ENCODE measurements at regions not wholly inside any gene's neighbourhood (a gene's known extent, or its start where the extent isn't known, plus 50 kb on each side); places are given as distances from the start of the nearest gene placed in this dataset.

- H3K27ac ChIP-seq (ENCODE audit: low read depth, low read length): no peak overlapping the region
- H3K9me3 ChIP-seq (ENCODE audit: insufficient read depth in 2 of 2, low read depth in 1 of 2, low read length in 1 of 2): no peaks in the 10 kb centered on the region
- ChIA-PET CTCF (ENCODE audit: partially characterized antibody) (no interaction called here), POLR2A (ENCODE audit: partially characterized antibody) (no interaction called here)
- no peak overlapping the region for H3K4ac ChIP-seq (replicated peaks; ENCODE audit: insufficient read length, low read depth, low read length)
- no peak overlapping the region for H3K56ac ChIP-seq (replicated peaks; ENCODE audit: insufficient read length, low read depth, low read length)
- FAIRE-seq (no peak), DNase-seq (ENCODE audit: low read depth in 1 of 2, low spot score in 2 of 2) (no peak)
- H3K4me2 ChIP-seq (ENCODE audit: insufficient read depth in 1 of 2, low read depth in 2 of 2, low read length in 2 of 2): no peak overlapping the region
- no peak overlapping the region for H3K9ac ChIP-seq (replicated peaks in 1 of 4; ENCODE audit: extremely low read depth in 1 of 4, low read depth in 3 of 4, low read length in 3 of 4)
- no peak overlapping the region for H2BK15ac ChIP-seq (ENCODE audit: low read length)
- TF ChIP-seq TAF1 (IDR thresholded peaks at IDR 0.05; ENCODE audit: low read depth, low read length) (no peak), CHD1 (IDR thresholded peaks at IDR 0.05; ENCODE audit: low read depth, low read length) (no peak)
- H3K79me1 ChIP-seq (ENCODE audit: low read depth, low read length): no peaks in the 10 kb centered on the region
- no peak overlapping the region for H2BK12ac ChIP-seq (ENCODE audit: low read depth, low read length)
- H3K23ac ChIP-seq (ENCODE audit: insufficient read length): no peak overlapping the region
- peaks cover 0 to 5% of the 10 kb centered on the region in 2 experiments for H4K20me1 ChIP-seq (replicated peaks in 1 of 2; ENCODE audit: control insufficient read depth in 1 of 2, insufficient read depth in 2 of 2, low read length in 2 of 2)
- no peaks in the 10 kb centered on the region for H3K36me3 ChIP-seq (ENCODE audit: control insufficient read depth in 2 of 4, insufficient read depth in 4 of 4, low read length in 3 of 4)
- peaks cover 1 to 16% (median 7%) of the 10 kb centered on the region in 4 experiments; a peak in 6 of 7 replicates for H3K27me3 ChIP-seq (replicated peaks in 1 of 4; ENCODE audit: control insufficient read depth in 3 of 4, extremely low read depth in 1 of 4, insufficient read depth in 3 of 4, low read length in 3 of 4)
- no peak overlapping the region for H3K4me3 ChIP-seq (ENCODE audit: extremely low read depth in 1 of 4, insufficient read depth in 2 of 4, low read depth in 3 of 4, low read length in 4 of 4)
- H2BK20ac ChIP-seq (ENCODE audit: low read length): no peak overlapping the region
- H2BK5ac ChIP-seq (ENCODE audit: low read depth, low read length): no peak overlapping the region
- H4K5ac ChIP-seq (ENCODE audit: insufficient read length, low read depth, low read length): no peak overlapping the region
- no peak overlapping the region for H3K14ac ChIP-seq (ENCODE audit: insufficient read length)
- H2AK5ac ChIP-seq (ENCODE audit: low read depth, low read length): no peak overlapping the region
- 86% methylated on average over 10 of the region's 10 CpGs; no CpG with 5 or more reads in 1 of the 2 experiments for WGBS, 2 experiments (ENCODE audit: extremely low coverage in 1 of 2, insufficient coverage in 1 of 2, insufficient read length in 1 of 2, insufficient replicate concordance in 2 of 2, low coverage in 1 of 2, low lambda C conversion rate in 2 of 2, missing lambda C conversion rate in 1 of 2)
- H4K91ac ChIP-seq (replicated peaks; ENCODE audit: insufficient read length, low read length): no peak overlapping the region
- H2BK120ac ChIP-seq (replicated peaks; ENCODE audit: low read depth, low read length): no peak overlapping the region
- peaks cover 0 to 10% (median 3%) of the 10 kb centered on the region in 4 experiments; a peak in 3 of 7 replicates for H3K4me1 ChIP-seq (replicated peaks in 1 of 4; ENCODE audit: control insufficient read depth in 3 of 4, insufficient read depth in 4 of 4, low read length in 3 of 4)
- H2AFZ ChIP-seq (ENCODE audit: low read length): no peak overlapping the region
- H3K23me2 ChIP-seq (ENCODE audit: low read depth, low read length): peaks cover 3% of the 10 kb centered on the region; the same call in 1 of the 2 replicates
- H3K18ac ChIP-seq (ENCODE audit: extremely low read depth, low read length): no peak overlapping the region
- no peaks in the 10 kb centered on the region for H3K79me2 ChIP-seq (ENCODE audit: control insufficient read depth in 1 of 2, insufficient read depth in 2 of 2, low read length in 2 of 2)
- H4K8ac ChIP-seq (ENCODE audit: extremely low read depth, insufficient read depth, low read length): no peak overlapping the region
These were observed 82.4 kb upstream of the ANO1 start for GRCh38 chr11:69995697-69996096.
